ENCODE measurements at regions not wholly inside any gene's neighbourhood (a gene's known extent, or its start where the extent isn't known, plus 50 kb on each side); places are given as distances from the start of the nearest gene placed in this dataset.

DNA sequence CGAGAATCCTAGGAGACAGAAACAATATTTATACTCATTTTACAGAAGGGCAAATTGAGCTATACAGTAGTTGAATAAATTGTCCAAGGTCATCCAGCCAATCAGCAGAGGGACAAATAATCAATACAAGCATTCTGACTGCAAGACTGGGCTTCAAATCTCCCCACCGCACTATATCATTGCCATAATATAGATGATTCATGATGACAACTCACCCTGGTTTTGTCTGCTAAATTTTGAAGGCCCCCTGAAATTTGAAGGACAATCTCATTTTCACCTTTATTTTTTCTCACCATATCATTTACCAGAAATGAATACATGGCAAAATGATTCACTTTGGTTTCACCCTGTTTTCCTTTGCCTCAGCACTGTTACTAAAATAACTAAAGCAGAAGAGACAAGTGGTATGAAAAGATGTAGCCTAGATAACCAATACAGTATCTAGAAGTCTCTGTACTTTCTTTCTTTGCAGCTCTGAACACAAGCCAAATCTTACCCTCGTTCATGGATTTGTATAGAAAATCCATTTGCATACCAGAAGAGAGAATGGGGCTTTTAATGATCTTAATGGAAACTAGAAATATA, 292.5 kb downstream of the TTLL7 start:
- TF ChIP-seq CTCF (IDR thresholded peaks at IDR 0.05) (no peak), POLR2A (IDR thresholded peaks at IDR 0.05) (no peak), POLR2AphosphoS5 (IDR thresholded peaks at IDR 0.05) (no peak)

Data from upper lobe of left lung (tissue), 4 donors.